Activated CD8-positive, alpha-beta memory T cell treated with anti-CD3 and anti-CD28 coated beads for 48 hours (primary cell): ENCODE measurements at regions not wholly inside any gene's neighbourhood (a gene's known extent, or its start where the extent isn't known, plus 50 kb on each side); places are given as distances from the start of the nearest gene placed in this dataset.
"Not testable (repeated sequence)": the region's sequence is repeated elsewhere in the genome, so short reads cannot be mapped to it uniquely, and the experiment has no call there.

Source experiments
- DNase-seq, 3 experiments: peaks; one replicate each; pipeline ENCODE4 v3.0.0-alpha.2; 2020; ENCODE audit warnings: low read depth in 2 of 3, low spot score in 2 of 3

DNA sequence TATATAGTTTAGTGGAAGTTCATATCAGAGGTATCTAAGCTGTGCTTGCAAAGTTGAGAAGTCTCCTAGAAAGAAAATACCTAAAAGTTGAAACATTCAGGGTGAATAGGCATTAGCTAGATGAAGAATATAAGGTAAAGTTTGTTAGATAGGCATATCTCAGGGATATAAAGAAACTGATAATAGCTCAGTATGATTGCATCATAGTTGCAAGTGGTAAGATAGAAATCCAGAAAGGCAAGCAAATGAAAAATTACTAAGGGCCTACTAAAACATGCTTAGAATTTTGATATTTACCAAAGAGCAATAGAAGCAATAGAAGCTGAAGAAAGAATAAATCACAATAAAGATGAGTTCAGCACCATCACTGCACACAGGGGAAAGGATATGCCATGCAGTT is 610.0 kb upstream of the ADGRL3 start:
- DNase-seq: no peak

GRCh38 chr4:60605646-60606354 is 594.3 kb upstream of the ADGRL3 start:
- DNase-seq: no peak

- DNase-seq: no peak
Measured at GRCh38 chr4:60611762-60612496, 588.2 kb upstream of the ADGRL3 start.

GRCh38 chr4:60617731-60618130 is 582.4 kb upstream of the ADGRL3 start:
- no peak for DNase-seq

DNA sequence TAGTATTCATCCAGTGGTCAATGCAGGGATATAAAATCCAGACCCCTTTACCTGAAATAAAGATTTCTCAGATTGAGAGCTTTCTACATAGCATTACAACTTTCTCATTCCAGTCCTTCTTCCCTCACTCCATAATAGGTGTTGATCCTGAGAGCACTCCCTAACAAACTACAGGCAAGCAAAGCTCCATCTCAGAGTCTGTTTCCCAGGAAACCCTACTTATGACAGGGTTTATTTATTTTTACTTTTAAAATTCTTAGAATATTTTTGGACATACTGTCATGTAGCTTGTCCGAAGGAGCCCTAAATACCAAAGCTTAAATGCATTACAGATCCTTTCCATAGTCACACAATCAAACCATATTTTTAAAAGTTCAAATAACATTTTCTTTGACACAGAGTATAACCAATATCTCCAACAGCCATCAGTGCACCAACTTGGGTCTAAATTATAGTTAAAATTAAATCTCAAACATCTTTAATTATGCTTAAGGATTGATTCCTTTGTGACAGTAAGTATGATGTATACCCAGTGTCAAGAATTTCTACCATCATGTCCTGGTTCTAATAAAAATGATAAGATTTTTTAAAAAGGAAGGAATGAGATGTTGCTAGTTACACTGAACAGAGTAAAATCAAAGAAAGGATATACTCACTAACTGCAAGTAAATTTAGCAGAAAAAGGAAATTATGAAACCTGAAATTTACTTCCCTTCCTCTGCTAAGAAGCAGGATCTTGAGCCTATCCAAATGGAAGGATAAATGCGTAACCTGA is 580.4 kb upstream of the ADGRL3 start:
- no peak for DNase-seq

DNA sequence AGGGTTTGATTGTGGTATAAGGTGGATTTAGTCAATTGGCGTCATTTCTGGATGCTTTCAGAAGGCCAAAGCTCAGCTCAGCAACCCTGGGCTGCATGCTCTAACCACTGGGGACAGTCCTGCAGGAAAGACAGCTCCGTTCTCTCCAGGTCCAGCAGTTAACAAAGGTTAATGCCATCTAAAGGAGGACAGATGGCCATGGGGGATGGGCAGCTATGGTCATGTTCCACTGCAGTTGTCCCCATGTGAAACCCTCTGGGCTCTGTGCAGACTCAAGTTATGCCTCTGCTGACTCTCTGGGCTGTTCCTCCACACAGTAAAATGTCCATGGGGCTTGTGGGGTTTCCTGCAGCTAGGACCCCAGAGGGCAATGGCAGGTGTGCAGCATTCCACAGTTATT is 562.1 kb upstream of the ADGRL3 start:
- no peak for DNase-seq

GRCh38 chr4:60648774-60649173 is 551.4 kb upstream of the ADGRL3 start:
- DNase-seq: no peak

GRCh38 chr4:60652933-60653332 is 547.2 kb upstream of the ADGRL3 start:
- no peak for DNase-seq

DNA sequence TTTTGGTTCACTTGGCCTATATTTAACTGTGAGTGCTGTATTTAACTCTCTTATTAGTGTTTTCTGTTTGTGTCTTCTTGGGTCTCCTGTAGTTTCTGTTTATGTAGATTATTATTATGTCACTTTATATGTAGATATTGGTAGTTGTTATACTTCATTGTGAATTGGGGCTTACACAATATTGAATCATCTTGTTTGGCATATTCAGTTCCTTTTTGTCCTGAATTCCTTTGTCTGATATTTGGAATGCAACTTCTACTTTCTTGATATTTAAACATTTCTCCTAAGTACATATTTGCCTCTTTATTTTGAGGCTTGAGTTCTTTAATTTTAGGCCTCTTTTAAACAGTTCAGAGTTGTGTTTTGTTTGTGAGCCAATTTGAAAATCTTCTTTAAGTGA is 544.8 kb upstream of the ADGRL3 start:
- no peak for DNase-seq

- no peak for DNase-seq
Measured at GRCh38 chr4:60656171-60656570, 544.0 kb upstream of the ADGRL3 start.

DNA sequence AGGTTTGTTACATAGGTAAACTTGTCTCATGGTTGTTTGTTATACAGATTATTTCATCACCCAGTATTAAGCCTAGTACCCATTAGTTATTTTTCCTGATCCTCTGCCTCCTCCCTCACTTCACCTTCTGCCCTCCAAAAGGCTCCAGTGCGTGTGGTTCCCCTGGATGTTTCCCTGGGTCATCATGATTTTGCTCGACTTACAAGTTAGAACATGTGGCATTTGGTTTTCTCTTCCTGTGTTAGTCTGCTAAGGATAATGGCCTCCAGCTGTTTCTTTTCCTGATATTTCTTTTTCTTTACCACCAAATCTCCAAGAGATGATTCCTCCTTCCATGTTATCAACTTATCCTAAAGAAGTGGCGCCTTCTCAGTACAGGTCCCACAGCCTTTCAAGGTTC is 543.1 kb upstream of the ADGRL3 start:
- no peak for DNase-seq

DNA sequence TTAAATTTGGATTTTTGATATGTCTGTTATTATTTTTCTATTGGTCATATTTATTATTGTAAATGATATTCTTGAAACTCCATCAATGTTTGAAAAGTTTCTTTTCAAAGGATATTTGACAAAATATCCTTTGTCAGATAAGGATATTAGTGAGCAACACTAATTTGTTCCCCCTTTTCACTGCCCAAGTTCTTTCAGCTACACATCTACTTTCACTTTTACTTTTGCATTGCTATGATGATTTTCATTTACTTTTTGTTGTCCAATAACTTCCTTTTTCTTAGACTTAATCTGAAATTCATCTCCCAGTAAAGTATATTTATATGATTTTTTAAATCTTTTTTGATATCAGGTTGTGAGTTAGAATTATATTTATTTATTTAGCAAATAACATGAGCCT is 542.3 kb upstream of the ADGRL3 start:
- DNase-seq: no peak

- no peak for DNase-seq
Measured at GRCh38 chr4:60663769-60664168, 536.4 kb upstream of the ADGRL3 start.

GRCh38 chr4:60682901-60683300 is 517.2 kb upstream of the ADGRL3 start:
- no peak for DNase-seq

- no peak for DNase-seq
Measured at GRCh38 chr4:60683357-60683756, 516.8 kb upstream of the ADGRL3 start.

- no peak for DNase-seq
Measured at GRCh38 chr4:60683973-60684372, 516.2 kb upstream of the ADGRL3 start.

DNA sequence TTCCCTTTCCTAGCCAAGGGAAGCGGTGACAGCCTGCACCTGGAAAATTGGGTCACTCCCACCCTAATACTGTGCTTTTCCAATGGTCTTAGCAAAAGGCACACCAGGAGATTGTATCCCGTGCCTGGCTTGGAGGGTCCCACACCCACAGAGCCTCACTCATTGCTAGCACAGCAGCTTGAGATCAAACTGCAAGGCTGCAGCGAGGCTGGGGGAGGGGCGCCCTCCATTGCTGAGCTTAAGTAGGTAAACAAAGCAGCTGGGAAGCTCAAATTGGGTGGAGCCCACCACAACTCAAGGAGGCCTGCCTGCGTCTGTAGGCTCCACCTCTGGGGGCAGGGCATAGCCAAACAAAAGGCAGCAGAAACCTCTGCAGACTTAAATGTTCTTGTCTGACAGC is 504.1 kb upstream of the ADGRL3 start:
- DNase-seq: not testable (repeated sequence)

DNA sequence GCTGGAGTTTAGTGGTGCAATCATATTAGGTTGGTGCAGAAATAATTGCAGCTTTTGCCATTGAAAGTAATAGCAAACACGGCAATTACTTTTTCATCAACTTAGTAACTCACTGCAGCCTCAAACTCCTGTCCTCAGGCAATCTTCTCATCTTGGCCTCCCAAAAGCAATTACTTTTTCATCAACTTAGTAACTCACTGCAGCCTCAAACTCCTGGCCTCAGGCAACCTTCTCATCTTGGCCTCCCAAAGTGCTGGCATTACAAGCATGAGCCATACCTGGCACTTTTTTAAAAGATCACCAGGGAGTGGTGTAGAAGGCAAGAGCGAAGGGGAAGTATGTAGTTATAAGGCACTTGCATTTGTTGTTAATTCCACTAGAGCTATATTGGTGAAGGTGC is 491.1 kb upstream of the ADGRL3 start:
- DNase-seq: no peak

- DNase-seq: no peak
Measured at GRCh38 chr4:60718874-60719273, 481.3 kb upstream of the ADGRL3 start.

DNA sequence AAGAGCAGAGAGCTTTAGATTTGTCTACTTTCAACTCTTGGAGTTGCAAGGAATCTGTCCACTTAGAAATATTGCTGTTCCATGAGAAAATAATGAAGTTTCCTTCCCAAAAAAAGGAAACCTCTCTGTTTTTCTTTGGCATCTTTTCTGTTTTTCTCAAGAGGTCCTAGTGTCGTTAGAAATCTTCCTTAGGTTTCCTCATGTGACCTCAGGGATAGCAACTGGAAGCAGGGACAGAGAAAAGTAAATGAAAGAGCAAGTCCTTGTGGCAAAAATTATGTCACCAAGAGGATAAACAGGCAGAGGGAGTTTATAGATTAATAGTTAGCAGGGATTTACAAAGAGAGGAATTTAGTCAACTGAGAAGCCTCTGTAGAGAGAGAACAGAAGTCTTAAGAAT is 478.4 kb upstream of the ADGRL3 start:
- DNase-seq: no peak

- DNase-seq: no peak
Measured at GRCh38 chr4:60723796-60724195, 476.3 kb upstream of the ADGRL3 start.

GRCh38 chr4:60724623-60725022 is 475.5 kb upstream of the ADGRL3 start:
- DNase-seq: no peak
